Stomach (tissue), 4 donors: ENCODE measurements at regions not wholly inside any gene's neighbourhood (a gene's known extent, or its start where the extent isn't known, plus 50 kb on each side); places are given as distances from the start of the nearest gene placed in this dataset.

Experiments used
- EP300 ChIP-seq: sonication (generic); formaldehyde crosslinking; IDR thresholded peaks from one replicate; pipeline ENCODE4 v1.6.1; 2017; ENCODE audit warnings: antibody characterized with exemption
- POLR2A ChIP-seq, 4 donors: fragments of 450-650 bp; IDR thresholded peaks; one replicate each; pipeline ENCODE4 v1.6.1; 2016; ENCODE audit warnings: antibody characterized with exemption in 4 of 4, control low read depth in 2 of 4, mild to moderate bottlenecking in 1 of 4, moderate library complexity in 1 of 4
- POLR2AphosphoS5 ChIP-seq, 3 donors: sonication (generic); formaldehyde crosslinking; IDR thresholded peaks; one replicate each; pipeline ENCODE4 v1.6.1; 2016; ENCODE audit warnings: antibody characterized with exemption in 3 of 3
- TF ChIP-seq, protein P1 (sequence below), 7 experiments: fragments of 450-650 bp in 4 of 7; fragments of 200-600 bp in 3 of 7; sonication (generic) in 3 of 7; IDR thresholded peaks; one replicate each; pipeline ENCODE4 v1.5.1; 2016 to 2019; ENCODE audit warnings: antibody characterized with exemption in 7 of 7, control low read depth in 2 of 7, mild to moderate bottlenecking in 1 of 7

- no peak for TF ChIP-seq POLR2AphosphoS5 (IDR thresholded peaks at IDR 0.05)
- TF ChIP-seq, protein P1, sequence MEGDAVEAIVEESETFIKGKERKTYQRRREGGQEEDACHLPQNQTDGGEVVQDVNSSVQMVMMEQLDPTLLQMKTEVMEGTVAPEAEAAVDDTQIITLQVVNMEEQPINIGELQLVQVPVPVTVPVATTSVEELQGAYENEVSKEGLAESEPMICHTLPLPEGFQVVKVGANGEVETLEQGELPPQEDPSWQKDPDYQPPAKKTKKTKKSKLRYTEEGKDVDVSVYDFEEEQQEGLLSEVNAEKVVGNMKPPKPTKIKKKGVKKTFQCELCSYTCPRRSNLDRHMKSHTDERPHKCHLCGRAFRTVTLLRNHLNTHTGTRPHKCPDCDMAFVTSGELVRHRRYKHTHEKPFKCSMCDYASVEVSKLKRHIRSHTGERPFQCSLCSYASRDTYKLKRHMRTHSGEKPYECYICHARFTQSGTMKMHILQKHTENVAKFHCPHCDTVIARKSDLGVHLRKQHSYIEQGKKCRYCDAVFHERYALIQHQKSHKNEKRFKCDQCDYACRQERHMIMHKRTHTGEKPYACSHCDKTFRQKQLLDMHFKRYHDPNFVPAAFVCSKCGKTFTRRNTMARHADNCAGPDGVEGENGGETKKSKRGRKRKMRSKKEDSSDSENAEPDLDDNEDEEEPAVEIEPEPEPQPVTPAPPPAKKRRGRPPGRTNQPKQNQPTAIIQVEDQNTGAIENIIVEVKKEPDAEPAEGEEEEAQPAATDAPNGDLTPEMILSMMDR (IDR thresholded peaks at IDR 0.05): peak in 3 of 7 experiments; percentile 25 to 32 (median 31)
- TF ChIP-seq POLR2A (IDR thresholded peaks at IDR 0.05): no peak
- no peak for TF ChIP-seq EP300
Measured at GRCh38 chr1:187051618-187052232, 223.0 kb downstream of the PLA2G4A start.
